ENCODE measurements at regions not wholly inside any gene's neighbourhood (a gene's known extent, or its start where the extent isn't known, plus 50 kb on each side); places are given as distances from the start of the nearest gene placed in this dataset.

- TF ChIP-seq EZH2 (conservative IDR thresholded peaks at IDR 0.05; ENCODE audit: low read depth, low read length), result no peak
- no peak for TF ChIP-seq KLF9 (CRISPR knock-in tag; IDR thresholded peaks at IDR 0.05; ENCODE audit: low read depth)
These were observed 75.3 kb upstream of the AMZ2 start for GRCh38 chr17:68172461-68172954.

All from HepG2 (cell line).